GOT3 (cell line): ENCODE measurements at regions not wholly inside any gene's neighbourhood (a gene's known extent, or its start where the extent isn't known, plus 50 kb on each side); places are given as distances from the start of the nearest gene placed in this dataset.
"Not testable (repeated sequence)": the region's sequence is repeated elsewhere in the genome, so short reads cannot be mapped to it uniquely, and the experiment has no call there.

Source experiments
- DNase-seq: peaks from one replicate; lab custom pipeline; 2025; ENCODE audit warnings: mixed read lengths; lab: John Stamatoyannopoulos, UW

DNA sequence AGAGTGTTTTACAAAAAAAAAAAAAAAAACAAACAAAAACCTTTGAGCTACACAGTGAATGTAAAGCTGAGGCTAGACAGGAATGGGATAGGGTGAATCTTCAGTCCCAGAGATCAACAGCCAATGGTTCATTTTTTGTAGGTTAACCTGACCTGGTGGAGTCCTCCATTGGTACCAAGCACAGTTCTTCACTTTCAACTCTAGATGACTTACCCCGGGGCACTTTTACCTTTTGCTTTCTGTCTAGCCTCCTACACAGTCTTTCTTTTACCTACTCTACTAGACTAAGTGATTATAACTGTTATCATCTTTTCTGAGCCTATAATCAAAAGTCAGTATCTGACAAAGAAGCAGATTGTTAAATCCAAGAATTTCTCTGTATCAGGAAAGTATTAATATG lies 50.9 kb downstream of the ANXA2R start:
- DNase-seq = no peak

DNA sequence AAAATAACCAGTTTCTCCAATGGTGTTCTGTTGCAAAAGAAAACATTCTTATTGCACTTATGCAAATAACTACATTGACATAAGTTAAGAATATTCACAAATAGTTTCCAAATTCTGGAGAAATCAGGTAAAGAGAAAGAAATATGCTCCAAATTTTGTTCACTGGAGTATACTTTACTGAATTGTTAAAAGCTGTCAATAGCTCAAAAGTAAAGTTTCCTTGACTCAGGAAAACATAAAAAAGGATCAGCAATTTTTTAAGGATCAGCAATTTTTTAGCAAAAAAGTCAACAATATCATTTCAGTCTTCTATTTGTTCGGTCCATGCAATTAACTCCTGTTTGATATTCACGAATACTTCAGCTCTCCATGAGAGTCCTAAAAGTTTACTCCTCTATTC lies 51.6 kb downstream of the ANXA2R start:
- no peak for DNase-seq

DNA sequence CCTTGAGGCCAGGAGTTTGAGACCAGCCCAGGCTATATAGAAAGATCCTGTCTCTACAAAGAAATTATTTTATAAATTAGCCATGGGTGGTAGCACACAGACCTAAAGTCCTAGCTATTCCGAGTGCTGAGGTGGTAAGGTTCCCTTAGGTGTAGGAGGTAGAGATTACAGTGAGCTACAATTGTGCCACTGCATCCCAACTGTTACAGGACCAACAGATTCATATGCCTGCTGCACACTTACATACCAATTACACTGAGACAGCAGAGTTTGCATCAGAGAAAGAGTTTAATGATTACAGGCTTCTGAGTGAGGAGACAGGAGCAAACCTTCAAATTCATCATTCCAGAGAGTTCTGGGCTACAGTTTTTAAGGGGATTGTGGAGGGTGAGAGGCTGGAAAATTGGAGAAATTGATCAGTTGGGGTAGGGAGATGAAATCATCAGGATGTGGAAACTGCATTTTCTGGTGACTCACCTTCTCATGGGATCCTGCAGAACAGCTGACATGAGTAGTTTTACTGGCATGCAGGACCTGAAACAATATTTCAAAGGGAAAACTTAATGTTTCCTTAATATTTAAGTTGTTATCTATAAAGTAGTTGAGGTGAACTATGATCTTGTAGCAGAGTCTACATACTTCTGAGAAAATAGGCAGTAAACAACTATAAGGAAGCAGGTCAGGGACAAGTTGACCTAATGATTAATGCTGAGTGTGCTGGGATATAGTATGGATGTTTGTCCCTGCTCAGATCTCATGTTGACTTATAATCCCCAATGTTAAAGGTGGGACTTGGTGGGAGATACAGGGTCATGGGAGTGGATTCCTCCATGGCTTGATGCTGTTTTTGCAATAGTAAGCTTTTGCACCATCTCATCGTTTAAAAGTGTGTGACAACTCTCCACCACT lies 54.7 kb downstream of the ANXA2R start:
- no peak for DNase-seq

DNA sequence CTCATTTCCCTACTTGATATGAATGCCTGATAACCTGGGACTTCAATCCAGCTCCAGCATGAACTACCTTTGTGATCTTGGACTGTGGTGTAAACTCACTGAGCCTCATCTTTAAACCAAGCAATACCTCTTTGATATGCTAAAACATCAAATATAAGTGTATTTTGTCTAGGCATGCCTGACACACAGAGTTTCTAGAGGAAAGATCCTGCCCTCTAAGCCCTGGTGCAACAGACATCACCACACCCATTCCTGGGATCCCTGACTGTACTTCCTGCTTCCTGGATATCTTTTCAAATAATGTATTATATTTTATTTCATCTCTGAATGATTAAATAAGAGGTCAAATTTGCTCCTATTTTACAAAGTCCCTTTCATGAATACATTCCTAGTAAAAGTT lies 55.8 kb downstream of the ANXA2R start:
- no peak for DNase-seq

DNA sequence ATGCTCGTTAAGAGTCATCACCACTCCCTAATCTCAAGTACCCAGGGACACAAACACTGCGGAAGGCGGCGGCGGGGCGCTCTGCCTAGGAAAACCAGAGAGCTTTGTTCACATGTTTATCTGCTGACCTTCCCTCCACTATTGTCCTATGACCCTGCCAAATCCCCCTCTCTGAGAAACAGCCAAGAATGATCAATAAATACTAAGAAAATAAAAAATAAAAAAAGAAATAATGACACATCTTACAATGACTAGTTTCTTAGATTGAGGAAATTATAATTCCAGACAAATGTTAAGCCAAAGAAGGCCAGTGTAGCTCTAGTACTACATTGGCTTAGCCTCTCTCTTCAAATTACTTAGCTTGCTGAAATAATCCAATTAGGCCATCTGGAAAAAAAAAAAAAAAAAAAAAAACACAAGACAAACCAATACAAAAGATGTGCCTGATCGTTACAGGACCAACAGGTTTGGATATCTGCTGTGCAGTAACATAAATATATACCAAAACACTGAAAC lies 58.0 kb downstream of the ANXA2R start:
- no peak for DNase-seq

DNA sequence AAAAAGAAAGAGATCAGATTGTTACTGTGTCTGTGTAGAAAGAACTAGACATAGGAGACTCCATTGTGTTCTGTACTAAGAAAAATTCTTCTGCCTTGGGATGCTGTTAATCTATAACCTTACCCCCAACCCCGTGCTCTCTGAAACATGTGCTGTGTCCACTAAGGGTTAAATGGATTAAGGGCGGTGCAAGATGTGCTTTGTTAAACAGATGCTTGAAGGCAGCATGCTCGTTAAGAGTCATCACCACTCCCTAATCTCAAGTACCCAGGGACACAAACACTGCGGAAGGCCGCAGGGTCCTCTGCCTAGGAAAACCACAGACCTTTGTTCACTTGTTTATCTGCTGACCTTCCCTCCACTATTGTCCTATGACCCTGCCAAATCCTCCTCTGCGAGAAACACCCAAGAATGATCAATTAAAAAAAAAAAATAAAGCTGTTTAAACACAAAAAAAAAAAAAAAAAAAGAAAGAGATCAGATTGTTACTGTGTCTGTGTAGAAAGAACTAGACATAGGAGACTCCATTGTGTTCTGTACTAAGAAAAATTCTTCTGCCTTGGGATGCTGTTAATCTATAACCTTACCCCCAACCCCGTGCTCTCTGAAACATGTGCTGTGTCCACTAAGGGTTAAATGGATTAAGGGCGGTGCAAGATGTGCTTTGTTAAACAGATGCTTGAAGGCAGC lies 58.6 kb downstream of the ANXA2R start:
- DNase-seq = not testable (repeated sequence)

DNA sequence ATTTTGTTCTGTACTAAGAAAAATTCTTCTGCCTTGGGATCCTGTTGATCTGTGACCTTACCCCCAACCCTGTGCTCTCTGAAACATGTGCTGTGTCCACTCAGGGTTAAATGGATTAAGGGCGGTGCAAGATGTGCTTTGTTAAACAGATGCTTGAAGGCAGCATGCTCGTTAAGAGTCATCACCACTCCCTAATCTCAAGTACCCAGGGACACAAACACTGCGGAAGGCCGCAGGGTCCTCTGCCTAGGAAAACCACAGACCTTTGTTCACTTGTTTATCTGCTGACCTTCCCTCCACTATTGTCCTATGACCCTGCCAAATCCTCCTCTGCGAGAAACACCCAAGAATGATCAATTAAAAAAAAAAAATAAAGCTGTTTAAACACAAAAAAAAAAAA lies 59.1 kb downstream of the ANXA2R start:
- not testable (repeated sequence) for DNase-seq

DNA sequence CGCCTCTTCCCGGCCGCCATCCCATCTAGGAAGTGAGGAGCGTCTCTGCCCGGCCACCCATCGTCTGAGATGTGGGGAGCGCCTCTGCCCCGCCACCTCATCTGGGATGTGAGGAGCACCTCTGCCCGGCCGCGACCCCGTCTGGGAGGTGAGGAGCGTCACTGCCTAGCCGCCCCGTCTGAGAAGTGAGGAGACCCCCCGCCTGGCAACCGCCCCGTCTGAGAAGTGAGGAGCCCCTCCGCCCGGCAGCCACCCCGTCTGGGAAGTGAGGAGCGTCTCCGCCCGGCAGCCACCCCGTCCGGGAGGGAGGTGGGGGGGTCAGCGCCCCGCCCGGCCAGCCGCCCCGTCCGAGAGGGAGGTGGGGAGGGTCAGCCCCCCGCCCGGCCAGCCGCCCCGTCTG lies 59.7 kb downstream of the ANXA2R start:
- DNase-seq = not testable (repeated sequence)

DNA sequence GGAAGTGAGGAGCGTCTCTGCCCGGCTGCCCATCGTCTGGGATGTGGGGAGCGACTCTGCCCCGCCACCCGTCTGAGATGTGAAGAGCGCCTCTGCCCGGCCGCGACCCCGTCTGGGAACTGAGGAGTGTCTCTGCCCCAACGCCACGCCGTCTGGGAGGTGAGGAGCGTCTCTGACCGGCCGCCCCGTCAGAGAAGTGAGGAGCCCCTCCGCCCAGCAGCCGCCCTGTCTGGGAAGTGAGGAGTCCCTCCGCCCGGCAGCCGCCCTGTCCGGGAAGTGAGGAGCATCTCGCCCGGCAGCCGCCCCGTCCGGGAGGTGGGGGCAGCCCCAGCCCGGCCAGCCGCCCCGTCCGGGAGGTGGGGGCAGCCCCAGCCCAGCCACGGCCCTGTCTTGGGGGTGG lies 60.9 kb downstream of the ANXA2R start:
- DNase-seq = not testable (repeated sequence)

DNA sequence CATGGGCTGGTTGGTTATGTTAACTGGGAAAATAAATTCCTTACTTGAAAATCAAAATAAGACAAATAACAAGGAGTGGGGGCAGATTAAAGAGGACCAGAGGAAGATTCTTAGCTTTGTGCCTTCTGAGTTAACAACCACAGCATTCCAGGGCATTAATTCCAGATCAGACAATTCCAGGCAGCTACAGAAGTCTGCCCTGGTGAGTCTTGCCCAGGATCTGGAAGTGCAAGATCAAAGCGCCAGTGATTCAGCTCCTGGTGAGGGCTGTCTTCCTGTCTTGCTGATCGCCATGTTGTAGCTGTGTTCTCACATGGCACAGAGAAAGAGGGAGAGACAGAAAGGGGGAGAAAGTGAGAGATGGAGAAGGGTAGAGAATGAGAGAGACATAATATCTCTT lies 65.6 kb downstream of the ANXA2R start:
- no peak for DNase-seq

DNA sequence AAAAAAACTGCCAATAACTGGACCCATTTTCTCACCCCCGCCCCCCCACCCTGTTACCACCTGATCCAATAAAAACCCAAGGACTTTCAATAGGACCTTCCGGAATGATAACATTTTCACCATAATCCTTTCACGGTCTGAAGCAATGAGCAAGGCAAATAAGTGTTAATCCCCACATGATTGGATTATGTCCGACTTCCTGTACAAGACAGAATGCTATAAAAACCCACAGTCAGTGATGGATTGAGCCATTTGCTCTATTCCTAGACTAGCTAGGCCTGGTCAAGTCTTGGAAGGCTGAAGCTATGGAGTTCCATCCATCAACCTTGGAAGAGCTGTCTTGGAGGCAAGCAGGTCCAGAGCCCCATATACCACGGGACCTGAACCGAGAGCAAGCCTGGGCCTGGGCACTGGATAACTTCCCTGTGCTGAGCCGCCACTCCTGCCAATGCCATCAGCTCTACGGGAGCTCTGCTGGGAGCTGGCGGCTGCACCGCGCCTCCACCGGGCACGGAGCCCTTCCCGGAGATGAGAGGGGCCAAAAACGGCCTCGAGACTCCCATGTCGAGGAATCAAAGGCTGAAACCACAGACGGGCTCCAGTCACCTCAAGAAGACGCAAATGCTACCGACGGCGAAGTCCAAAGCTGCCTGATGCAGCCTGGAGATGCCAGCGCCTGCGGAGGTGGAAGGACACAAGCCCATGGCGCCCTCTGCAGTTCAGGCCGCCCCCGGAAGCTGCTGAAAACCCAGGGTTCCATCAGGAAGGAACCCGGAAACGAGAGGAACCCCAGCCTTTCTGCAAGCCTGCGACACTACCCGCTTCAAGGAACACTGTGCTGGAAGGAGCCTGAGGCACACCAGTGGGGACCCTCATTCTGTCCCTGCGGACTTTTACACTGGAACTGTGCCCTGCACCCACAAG lies 69.2 kb downstream of the ANXA2R start:
- DNase-seq = no peak

DNA sequence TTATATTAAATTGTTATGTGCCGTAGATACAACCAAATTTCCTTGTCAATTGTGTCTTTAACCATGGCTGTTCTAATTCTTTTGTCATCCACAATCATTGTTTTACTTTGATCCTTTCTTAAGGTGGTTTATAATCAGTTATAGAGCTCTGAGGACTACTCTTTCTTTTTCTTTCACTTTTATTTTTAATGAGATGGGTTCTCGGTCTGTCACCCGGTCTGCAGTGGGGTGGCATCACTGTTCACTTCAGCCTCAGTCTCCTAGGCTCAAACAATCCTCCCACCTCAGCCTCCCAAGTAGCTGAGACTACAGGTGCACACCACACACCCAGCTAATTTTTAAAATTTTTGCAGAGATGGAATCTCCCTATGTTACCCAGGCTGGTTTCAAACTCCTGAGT lies 74.2 kb downstream of the ANXA2R start:
- DNase-seq = no peak

DNA sequence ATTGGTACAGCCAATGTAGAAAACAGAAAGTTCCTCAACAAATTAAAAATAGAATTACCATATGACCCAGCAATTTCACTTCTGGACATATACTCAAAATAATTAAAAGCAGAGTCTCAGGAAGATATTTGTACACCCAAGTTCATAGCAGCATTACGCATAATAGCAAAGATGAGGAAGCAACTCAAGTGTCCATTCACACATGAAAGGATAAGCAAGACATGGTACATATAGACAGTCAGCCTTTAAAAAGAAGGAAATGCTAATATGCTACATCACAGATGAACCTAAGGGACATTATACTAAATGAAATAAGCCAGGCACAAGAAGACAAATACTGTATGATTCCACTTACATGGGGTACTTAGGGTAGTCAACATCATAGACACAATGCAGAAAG lies 76.7 kb downstream of the ANXA2R start:
- DNase-seq = no peak

DNA sequence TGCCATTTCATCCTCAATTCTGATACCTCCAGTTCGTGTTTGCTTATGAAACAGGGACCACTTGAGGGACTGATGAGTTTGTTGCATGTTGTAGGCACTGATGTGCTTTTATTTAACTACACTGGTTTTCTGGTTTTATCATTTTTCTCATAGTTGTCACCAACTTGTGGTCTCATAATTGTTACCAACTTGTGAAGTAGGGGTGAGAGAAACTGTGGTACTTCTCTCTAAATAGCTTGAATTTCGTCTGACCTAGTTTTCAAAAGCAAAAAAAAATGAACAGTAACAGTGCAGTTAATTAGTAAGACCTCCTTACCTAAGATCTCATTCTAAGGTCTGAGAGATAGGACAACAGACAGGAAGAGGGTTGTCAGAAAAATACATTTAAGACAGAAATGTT lies 78.0 kb downstream of the ANXA2R start:
- no peak for DNase-seq

DNA sequence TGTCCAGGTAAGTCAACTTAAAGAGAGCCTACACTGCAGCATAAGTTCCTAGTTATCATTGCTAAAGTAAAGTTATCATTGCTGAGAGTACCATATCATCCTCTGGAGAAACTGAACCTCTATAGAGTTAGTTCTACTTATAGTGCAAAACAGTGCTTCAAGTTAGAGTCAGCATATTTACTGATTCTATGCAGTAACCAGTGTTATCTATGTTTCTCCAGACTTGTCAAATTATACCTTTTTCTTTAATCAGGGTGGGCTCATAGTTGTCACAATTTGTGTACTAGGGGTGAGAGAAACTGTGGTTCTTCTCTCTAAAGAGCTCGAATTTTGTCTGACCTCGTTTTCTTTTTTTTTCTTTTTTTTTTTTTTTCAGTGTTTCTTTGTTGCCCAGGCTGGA lies 79.6 kb downstream of the ANXA2R start:
- DNase-seq = no peak

DNA sequence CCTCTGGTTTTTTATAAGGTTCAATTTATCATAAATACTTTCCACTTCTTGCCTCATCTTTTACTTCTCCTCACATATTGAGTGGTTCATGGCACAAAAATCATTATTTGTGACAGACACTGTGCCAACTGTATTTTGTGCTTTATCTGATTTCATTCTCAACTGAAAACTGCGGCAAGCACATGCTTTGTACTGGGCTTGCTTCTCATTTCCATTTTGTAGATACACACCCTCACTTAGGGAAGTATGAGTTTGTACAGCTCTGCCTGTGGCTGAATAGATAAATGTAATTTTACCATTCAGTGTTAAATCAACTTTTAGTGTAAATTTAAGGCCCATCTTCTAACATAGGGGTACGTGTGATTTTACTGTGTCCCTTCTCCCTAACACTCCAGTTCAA lies 83.6 kb downstream of the ANXA2R start:
- DNase-seq = no peak

DNA sequence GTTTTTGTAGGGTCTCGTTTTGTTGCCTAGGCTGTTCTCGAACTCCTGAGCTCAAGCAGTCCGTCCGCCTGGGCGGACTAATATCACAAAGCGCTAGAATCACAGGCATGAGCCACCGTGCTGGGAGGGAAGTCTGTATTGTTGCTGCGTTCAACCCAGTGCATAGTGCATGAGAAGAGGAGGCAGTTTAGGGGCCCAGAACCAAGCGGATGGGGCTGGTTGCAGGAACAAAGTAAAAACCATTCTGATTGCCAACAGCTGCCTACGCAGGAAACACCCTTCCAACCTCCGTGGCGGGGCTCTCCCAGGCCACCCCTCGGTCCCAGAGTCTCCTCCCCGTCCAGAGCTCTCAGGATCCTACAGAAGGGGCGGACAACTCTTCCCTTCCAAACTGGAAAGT lies 87.1 kb downstream of the ANXA2R start:
- DNase-seq = no peak

DNA sequence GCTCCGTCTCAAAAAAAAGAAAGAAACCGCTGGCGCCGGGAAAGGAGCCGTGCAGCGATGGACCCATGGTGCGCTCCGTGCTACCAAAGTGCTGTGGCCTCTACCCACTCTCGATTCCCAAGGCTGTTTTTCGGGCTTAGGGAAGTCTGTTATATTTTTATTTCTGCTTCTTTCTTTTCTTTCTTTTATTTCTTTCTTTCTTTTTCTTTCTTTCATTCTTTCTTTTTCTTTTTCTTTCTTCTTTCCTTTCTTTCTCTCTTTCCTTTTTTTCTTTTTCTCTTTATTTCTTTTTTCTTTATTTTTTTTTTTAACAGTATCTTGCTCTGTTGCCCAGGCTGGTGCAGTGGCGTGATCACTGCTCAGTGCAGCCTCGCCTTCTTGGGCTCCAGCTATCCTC lies 87.5 kb downstream of the ANXA2R start:
- no peak for DNase-seq

DNA sequence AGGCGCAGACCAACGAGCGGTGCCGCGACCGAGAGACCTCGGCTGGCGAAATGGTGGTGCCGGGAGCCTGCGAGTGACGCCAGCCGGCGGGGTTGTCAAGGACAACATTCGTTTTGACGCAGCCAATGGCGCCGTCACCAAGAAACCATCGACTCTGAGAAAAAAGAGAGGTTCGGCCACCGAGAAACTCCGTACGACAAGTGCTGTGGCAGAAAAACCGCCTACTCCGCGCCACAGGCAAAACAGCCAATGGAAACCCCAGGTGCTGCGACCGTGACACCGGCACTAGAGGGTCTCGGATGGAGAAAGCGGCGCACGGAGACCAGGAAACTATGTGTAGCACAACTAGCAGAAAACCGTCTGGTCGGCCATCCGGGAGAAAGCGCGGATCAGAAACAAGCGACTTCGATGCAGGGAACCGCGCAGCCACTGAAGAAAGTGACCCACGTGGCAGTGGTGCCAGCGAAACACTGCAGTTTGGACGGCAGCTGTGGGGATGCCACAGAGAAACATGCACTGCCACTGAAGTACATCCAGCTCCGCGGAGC lies 88.8 kb downstream of the ANXA2R start:
- no peak for DNase-seq

DNA sequence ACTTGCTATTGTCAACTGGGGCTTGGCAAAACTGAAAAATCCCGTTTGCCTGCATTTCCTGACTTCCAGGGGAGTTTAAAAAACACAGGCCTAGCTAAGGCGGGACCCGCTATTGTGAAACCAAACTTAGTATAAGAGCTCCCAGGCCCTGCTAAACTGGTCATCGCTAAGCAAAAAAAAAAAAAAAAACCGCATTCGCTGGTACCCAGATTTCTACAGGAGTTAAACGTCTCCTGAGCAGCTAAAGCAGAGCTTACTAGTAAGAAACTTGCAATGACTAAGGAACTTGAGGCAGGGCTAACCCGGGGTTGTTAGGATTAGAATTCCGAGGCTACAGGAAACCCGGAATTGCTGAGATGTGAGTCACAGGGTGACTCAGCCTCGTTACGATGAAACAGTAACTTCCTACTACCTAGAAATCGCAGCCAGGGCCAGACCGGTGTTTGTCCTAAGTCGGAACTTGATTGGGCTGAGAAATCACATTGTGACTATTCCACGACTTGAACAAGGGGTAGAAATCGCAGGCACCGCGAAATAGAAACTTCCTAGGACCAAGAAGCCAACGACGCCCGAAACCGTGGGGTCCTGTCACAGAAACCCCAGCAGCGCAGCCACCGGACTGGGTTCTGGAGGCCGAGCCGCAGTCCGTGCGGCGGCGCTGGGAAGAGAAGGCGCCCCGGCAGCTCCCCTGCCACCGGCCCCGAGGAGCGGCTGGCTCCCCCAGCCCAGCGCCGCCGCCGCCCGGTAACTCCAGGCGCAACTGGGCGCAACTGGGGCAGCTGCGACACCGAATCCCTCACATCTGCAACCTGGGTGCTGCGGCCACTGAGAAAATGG lies 89.4 kb downstream of the ANXA2R start:
- DNase-seq = peak; percentile 47

DNA sequence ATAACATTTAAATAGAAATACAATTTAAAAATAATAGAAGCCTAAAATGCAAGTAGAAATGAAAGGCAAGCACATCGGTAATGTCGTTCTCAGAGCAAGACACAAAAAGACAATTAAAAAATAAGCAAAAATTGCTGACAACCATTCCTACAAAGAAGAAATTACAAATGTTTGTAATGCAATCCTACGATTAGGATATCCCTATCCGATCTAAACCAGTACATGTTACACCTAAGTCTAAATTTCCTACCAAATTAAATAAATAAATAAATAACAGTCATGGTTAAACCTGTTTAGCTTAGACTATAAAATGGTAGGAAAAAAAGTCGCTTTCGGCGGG lies 90.0 kb downstream of the ANXA2R start:
- DNase-seq = no peak
